Loucy (cell line): ENCODE measurements at regions not wholly inside any gene's neighbourhood (a gene's known extent, or its start where the extent isn't known, plus 50 kb on each side); places are given as distances from the start of the nearest gene placed in this dataset.

ENCODE experiments used
- CTCF ChIP-seq: fragments of 200-600 bp; sonication (generic); conservative IDR thresholded peaks from 2 replicates; pipeline ENCODE4 v1.5.1; 2014; ENCODE audit warnings: mild to moderate bottlenecking, antibody characterized with exemption, low read length
- EZH2phosphoT487 ChIP-seq: fragments of 200-600 bp; IDR thresholded peaks from 2 replicates; pipeline ENCODE4 v1.6.1; 2018; ENCODE audit warnings: antibody characterized with exemption, mild to moderate bottlenecking, moderate library complexity, borderline replicate concordance

- no peak for TF ChIP-seq CTCF
- no peak for TF ChIP-seq EZH2phosphoT487
Observed at GRCh38 chr5:107284822-107285525, 385.8 kb downstream of the EFNA5 start.
